H1 (cell line): ENCODE measurements at regions not wholly inside any gene's neighbourhood (a gene's known extent, or its start where the extent isn't known, plus 50 kb on each side); places are given as distances from the start of the nearest gene placed in this dataset.

ENCODE experiments used
- CTCF ChIA-PET: fragments of 300-600 bp; sonication (Branson Sonifier 250); formaldehyde crosslinking; loops from one replicate; lab custom pipeline; 2021; ENCODE audit not compliant: partially characterized antibody; lab: Charles Lee
- POLR2A ChIA-PET: fragments of 300-600 bp; sonication (Branson Sonifier 250); formaldehyde crosslinking; loops from one replicate; lab custom pipeline; 2021; ENCODE audit warnings: inconsistent platforms; ENCODE audit not compliant: partially characterized antibody; lab: Charles Lee
- DNase-seq, 2 experiments: peaks; one replicate each; pipeline versions ENCODE4 v3.0.0 to v3.0.0-alpha.2; 2010 to 2022; ENCODE audit warnings: low spot score in 2 of 2, low read depth in 1 of 2, mixed read lengths in 1 of 2
- FAIRE-seq: peaks from 2 replicates; lab custom pipeline; 2011; peaks lifted over from hg19 to GRCh38; lab: Jason Lieb, UNC
- H2AFZ ChIP-seq: 2 replicates; pipeline ENCODE4 v1.8.1; 2012; ENCODE audit warnings: low read length, inconsistent platforms
- H2AK5ac ChIP-seq: 2 replicates; pipeline ENCODE4 v1.6.1; 2013; ENCODE audit warnings: low read depth, low read length
- H2BK120ac ChIP-seq: replicated peaks from 2 replicates; pipeline ENCODE3; 2013; ENCODE audit warnings: low read depth, low read length, inconsistent platforms
- H2BK12ac ChIP-seq: 2 replicates; pipeline ENCODE4 v1.6.1; 2013; ENCODE audit warnings: low read depth, low read length
- H2BK15ac ChIP-seq: 2 replicates; pipeline ENCODE4 v1.6.1; 2013; ENCODE audit warnings: low read length
- H2BK20ac ChIP-seq: 2 replicates; pipeline ENCODE4 v1.6.1; 2013; ENCODE audit warnings: low read length
- H2BK5ac ChIP-seq: 2 replicates; pipeline ENCODE4 v1.6.1; 2013; ENCODE audit warnings: low read depth, low read length
- H3K14ac ChIP-seq: 2 replicates; pipeline ENCODE4 v1.6.1; 2013; ENCODE audit warnings: inconsistent platforms; ENCODE audit not compliant: insufficient read length
- H3K18ac ChIP-seq: 2 replicates; pipeline ENCODE4 v1.6.1; 2013; ENCODE audit warnings: low read length; ENCODE audit errors: extremely low read depth
- H3K23ac ChIP-seq: 2 replicates; pipeline ENCODE4 v1.6.1; 2013; ENCODE audit warnings: inconsistent platforms; ENCODE audit not compliant: insufficient read length
- H3K23me2 ChIP-seq: 2 replicates; pipeline ENCODE4 v1.6.1; 2013; ENCODE audit warnings: low read depth, low read length
- H3K27ac ChIP-seq: 2 replicates; pipeline ENCODE4 v1.6.1; 2011; ENCODE audit warnings: low read depth, low read length, inconsistent platforms
- H3K27me3 ChIP-seq, 4 experiments: replicated peaks in 1 of 4; 1 replicate in 1 of 4; 2 replicates in 3 of 4; pipeline versions ENCODE4 v1.6.1 to v1.8.1; 2011 to 2013; ENCODE audit warnings: low read length in 3 of 4, mild to moderate bottlenecking in 3 of 4, inconsistent platforms in 2 of 4, mixed read lengths in 2 of 4, moderate library complexity in 1 of 4; ENCODE audit not compliant: control insufficient read depth in 3 of 4, insufficient read depth in 3 of 4; ENCODE audit errors: extremely low read depth in 1 of 4
- H3K36me3 ChIP-seq, 4 experiments: 2 replicates each; pipeline versions ENCODE4 v1.6.1 to v1.8.1; 2011 to 2013; ENCODE audit warnings: mild to moderate bottlenecking in 4 of 4, low read length in 3 of 4, moderate library complexity in 2 of 4, control low read depth in 1 of 4, inconsistent platforms in 1 of 4; ENCODE audit not compliant: insufficient read depth in 4 of 4, control insufficient read depth in 2 of 4
- H3K4ac ChIP-seq: replicated peaks from 2 replicates; pipeline ENCODE3; 2013; ENCODE audit warnings: low read length, low read depth, mixed read lengths, inconsistent platforms; ENCODE audit not compliant: insufficient read length
- H3K4me1 ChIP-seq, 4 experiments: replicated peaks in 1 of 4; 1 replicate in 1 of 4; 2 replicates in 3 of 4; pipeline versions ENCODE4 v1.6.1 to v1.8.1; 2011 to 2013; ENCODE audit warnings: low read length in 3 of 4, inconsistent platforms in 2 of 4, mixed read lengths in 1 of 4; ENCODE audit not compliant: insufficient read depth in 4 of 4, control insufficient read depth in 3 of 4
- H3K4me2 ChIP-seq, 2 experiments: 2 replicates each; pipeline versions ENCODE4 v1.6.1 to v1.8.1; 2011 to 2013; ENCODE audit warnings: low read depth in 2 of 2, low read length in 2 of 2, control low read depth in 1 of 2, inconsistent platforms in 1 of 2, mild to moderate bottlenecking in 1 of 2; ENCODE audit not compliant: insufficient read depth in 1 of 2
- H3K4me3 ChIP-seq, 4 experiments: fragments of 200-600, 300-600 bp in 1 of 4; sonication (generic), shearing (Covaris generic), sonication (Bioruptor Twin) in 1 of 4; 2 replicates each; pipeline versions ENCODE4 v1.5.1 to v1.8.1; 2011 to 2016; ENCODE audit warnings: low read length in 4 of 4, low read depth in 3 of 4, control low read depth in 2 of 4, inconsistent platforms in 2 of 4, mild to moderate bottlenecking in 2 of 4, mixed read lengths in 1 of 4, moderate library complexity in 1 of 4; ENCODE audit not compliant: insufficient read depth in 2 of 4; ENCODE audit errors: extremely low read depth in 1 of 4
- H3K56ac ChIP-seq: replicated peaks from 2 replicates; pipeline ENCODE3; 2013; ENCODE audit warnings: low read depth, mild to moderate bottlenecking, mixed read lengths, low read length, inconsistent platforms; ENCODE audit not compliant: insufficient read length
- H3K79me1 ChIP-seq: 2 replicates; pipeline ENCODE4 v1.6.1; 2013; ENCODE audit warnings: low read depth, low read length, control low read depth
- H3K79me2 ChIP-seq, 2 experiments: 2 replicates each; pipeline versions ENCODE4 v1.6.1 to v1.8.1; 2012 to 2013; ENCODE audit warnings: low read length in 2 of 2, mild to moderate bottlenecking in 2 of 2, inconsistent platforms in 1 of 2; ENCODE audit not compliant: insufficient read depth in 2 of 2, control insufficient read depth in 1 of 2
- H3K9ac ChIP-seq, 4 experiments: replicated peaks in 1 of 4; 1 replicate in 1 of 4; 2 replicates in 3 of 4; pipeline versions ENCODE4 v1.6.1 to v1.8.1; 2011 to 2013; ENCODE audit warnings: low read depth in 3 of 4, low read length in 3 of 4, control low read depth in 2 of 4, mild to moderate bottlenecking in 2 of 4, moderate library complexity in 2 of 4, inconsistent platforms in 1 of 4; ENCODE audit errors: extremely low read depth in 1 of 4
- H3K9me3 ChIP-seq, 2 experiments: 2 replicates each; pipeline versions ENCODE4 v1.6.1 to v1.8.1; 2012 to 2013; ENCODE audit warnings: mild to moderate bottlenecking in 2 of 2, moderate library complexity in 2 of 2, control low read depth in 1 of 2, inconsistent platforms in 1 of 2, low read depth in 1 of 2, low read length in 1 of 2, mixed read lengths in 1 of 2; ENCODE audit not compliant: insufficient read depth in 2 of 2
- H4K20me1 ChIP-seq, 2 experiments: replicated peaks in 1 of 2; 2 replicates each; pipeline versions ENCODE3 to v1.8.1; 2011 to 2013; ENCODE audit warnings: inconsistent platforms in 2 of 2, low read length in 2 of 2, mild to moderate bottlenecking in 1 of 2; ENCODE audit not compliant: insufficient read depth in 2 of 2, control insufficient read depth in 1 of 2
- H4K5ac ChIP-seq: 2 replicates; pipeline ENCODE4 v1.6.1; 2013; ENCODE audit warnings: low read length, low read depth, mixed read lengths, inconsistent platforms; ENCODE audit not compliant: insufficient read length
- H4K8ac ChIP-seq: 2 replicates; pipeline ENCODE4 v1.8.0; 2013; ENCODE audit warnings: mild to moderate bottlenecking, moderate library complexity, low read length, inconsistent platforms; ENCODE audit not compliant: insufficient read depth; ENCODE audit errors: extremely low read depth
- H4K91ac ChIP-seq: replicated peaks from 2 replicates; pipeline ENCODE3; 2013; ENCODE audit warnings: low read length, mixed read lengths, inconsistent platforms; ENCODE audit not compliant: insufficient read length
- CEBPB ChIP-seq: IDR thresholded peaks from 2 replicates; pipeline ENCODE4 v1.6.1; 2012; ENCODE audit warnings: low read depth, low read length
- CHD1 ChIP-seq: IDR thresholded peaks from 2 replicates; pipeline ENCODE4 v1.6.1; 2012; ENCODE audit warnings: low read depth, low read length, improper control_type of control experiment
- E2F6 ChIP-seq: IDR thresholded peaks from 2 replicates; pipeline ENCODE4 v1.6.1; 2012; ENCODE audit warnings: inconsistent platforms
- FOSL1 ChIP-seq: IDR thresholded peaks from 2 replicates; pipeline ENCODE4 v1.6.1; 2011; ENCODE audit warnings: mild to moderate bottlenecking, low read depth, low read length, moderate library complexity; ENCODE audit not compliant: insufficient read depth
- JUN ChIP-seq: IDR thresholded peaks from 2 replicates; pipeline ENCODE4 v1.6.1; 2011; ENCODE audit warnings: low read depth, mild to moderate bottlenecking, improper control_type of control experiment, low read length
- KDM4A ChIP-seq: IDR thresholded peaks from one replicate; pipeline ENCODE4 v1.7.1; 2012; ENCODE audit warnings: low read depth, mild to moderate bottlenecking, moderate library complexity, low read length, inconsistent platforms; ENCODE audit not compliant: severe bottlenecking
- KDM5A ChIP-seq: fragments of 200-600 bp; IDR thresholded peaks from 2 replicates; pipeline ENCODE4 v1.7.1; 2012; ENCODE audit warnings: mild to moderate bottlenecking, low read length, inconsistent platforms, mixed read lengths
- PHF8 ChIP-seq: fragments of 200-600 bp; sonication (generic); conservative IDR thresholded peaks from 2 replicates; pipeline ENCODE4 v1.7.1; 2012; ENCODE audit warnings: low read depth, mild to moderate bottlenecking, inconsistent platforms, low read length, moderate library complexity
- POU5F1 ChIP-seq: IDR thresholded peaks from 2 replicates; pipeline ENCODE4 v1.6.1; 2011; ENCODE audit warnings: low read depth, mild to moderate bottlenecking, low read length, moderate library complexity
- RAD21 ChIP-seq, 2 experiments: IDR thresholded peaks in 1 of 2; conservative IDR thresholded peaks in 1 of 2; 2 replicates each; pipeline ENCODE4 v1.6.1; 2011; ENCODE audit warnings: low read depth in 2 of 2, low read length in 2 of 2, improper control_type of control experiment in 1 of 2, inconsistent platforms in 1 of 2, mild to moderate bottlenecking in 1 of 2, moderate library complexity in 1 of 2
- RFX5 ChIP-seq: IDR thresholded peaks from 2 replicates; pipeline ENCODE4 v1.6.1; 2011; ENCODE audit warnings: low read depth, low read length, improper control_type of control experiment, borderline replicate concordance
- SIN3A ChIP-seq, 2 experiments: IDR thresholded peaks in 1 of 2; conservative IDR thresholded peaks in 1 of 2; 2 replicates each; pipeline ENCODE4 v1.6.1; 2011 to 2012; ENCODE audit warnings: low read length in 2 of 2, improper control_type of control experiment in 1 of 2, low read depth in 1 of 2, mild to moderate bottlenecking in 1 of 2
- TBP ChIP-seq: IDR thresholded peaks from 2 replicates; pipeline ENCODE4 v1.6.1; 2011; ENCODE audit warnings: low read depth, low read length, improper control_type of control experiment
- ZNF274 ChIP-seq: IDR thresholded peaks from 2 replicates; pipeline ENCODE4 v1.7.0; 2012; ENCODE audit warnings: low read length, borderline replicate concordance; ENCODE audit errors: extremely low read depth
- WGBS, 2 experiments: shearing (Covaris generic) in 1 of 2; methylation state at CpG; one replicate each; pipeline versions ENCODE4 v1.1.6 to v1.1.7; 2013 to 2015; ENCODE audit warnings: low lambda C conversion rate in 2 of 2, mixed read lengths in 2 of 2, inconsistent platforms in 1 of 2, low coverage in 1 of 2, missing lambda C conversion rate in 1 of 2; ENCODE audit not compliant: insufficient replicate concordance in 2 of 2, insufficient coverage in 1 of 2, insufficient read length in 1 of 2; ENCODE audit errors: extremely low coverage in 1 of 2, missing lambda C conversion rate in 1 of 2; 5-methylcytosine and 5-hydroxymethylcytosine counted together

DNA sequence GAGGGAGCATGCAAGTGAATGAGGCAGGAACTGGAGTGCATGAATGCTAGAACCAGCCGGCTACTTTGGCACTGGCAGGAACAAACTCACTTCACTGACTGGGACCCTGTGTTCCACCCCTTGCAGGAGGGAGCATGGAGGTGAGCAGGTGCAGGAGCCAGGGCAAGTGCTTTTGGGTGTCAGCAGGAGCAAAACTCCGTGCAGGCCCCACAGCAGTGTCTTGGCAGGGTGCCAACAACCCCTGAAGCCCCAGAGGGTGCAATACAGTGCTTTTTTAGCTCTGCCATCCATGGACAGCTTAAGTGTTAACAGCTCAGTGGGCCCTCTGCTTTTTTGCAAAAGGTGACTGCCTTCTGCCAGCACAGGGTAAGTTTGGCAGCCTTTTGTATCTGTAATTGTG is 245.8 kb upstream of the PCSK5 start:
- Histone ChIP-seq H3K4me1 (peaks cover 0 to 4% (median 0%) of the 10 kb centered on the region in 4 experiments; a peak in 1 of 7 replicates), H3K9ac (no peak overlapping the region), H3K9me3 (no peaks in the 10 kb centered on the region), H4K8ac (no peak overlapping the region), H3K18ac (no peak overlapping the region), H3K4ac (no peak overlapping the region), H3K14ac (no peak overlapping the region), H3K27me3 (no peaks in the 10 kb centered on the region), H3K4me2 (no peak overlapping the region), H3K79me1 (no peaks in the 10 kb centered on the region), H3K23ac (no peak overlapping the region), H2BK15ac (no peak overlapping the region), H2BK12ac (no peak overlapping the region), H3K23me2 (no peaks in the 10 kb centered on the region), H4K20me1 (no peaks in the 10 kb centered on the region), H4K5ac (no peak overlapping the region), H3K79me2 (no peaks in the 10 kb centered on the region), H2BK20ac (no peak overlapping the region), H2AK5ac (no peak overlapping the region), H4K91ac (no peak overlapping the region), H3K36me3 (no peaks in the 10 kb centered on the region), H3K56ac (no peak overlapping the region), H2BK5ac (no peak overlapping the region), H2BK120ac (no peak overlapping the region), H3K4me3 (no peak overlapping the region), H3K27ac (no peak overlapping the region), H2AFZ (no peak overlapping the region; the same call in 1 of the 2 replicates)
- WGBS, 2 experiments: 89% methylated on average over 2 of the region's 2 CpGs; no CpG with 5 or more reads in 1 of the 2 experiments
- DNase-seq (no peak), FAIRE-seq (no peak)
- ChIA-PET CTCF (interaction anchor here (1.0 kb wide), 1 partner anchor 445 kb away, joined by 3 read pairs; no protein-coding TSS in a partner anchor), POLR2A (no interaction called here)
- TF ChIP-seq TBP (no peak), E2F6 (no peak), POU5F1 (no peak), KDM4A (no peak), ZNF274 (no peak), PHF8 (no peak), RFX5 (no peak), FOSL1 (no peak), RAD21 (IDR thresholded peaks at IDR 0.05 in 1 of 2, conservative IDR thresholded peaks at IDR 0.05 in 1 of 2; ENCODE audit: low read depth in 2 of 2, low read length in 2 of 2) (no peak), SIN3A (conservative IDR thresholded peaks at IDR 0.05 in 1 of 2, IDR thresholded peaks at IDR 0.05 in 1 of 2; ENCODE audit: low read depth in 1 of 2, low read length in 2 of 2) (no peak), KDM5A (no peak), JUN (no peak), CHD1 (no peak), CEBPB (no peak)
